SH-SY5Y (cell line): ENCODE measurements at regions not wholly inside any gene's neighbourhood (a gene's known extent, or its start where the extent isn't known, plus 50 kb on each side); places are given as distances from the start of the nearest gene placed in this dataset.

Source experiments
- GATA2 ChIP-seq: IDR thresholded peaks from 2 replicates; pipeline ENCODE4 v1.6.1; 2011; ENCODE audit warnings: mild to moderate bottlenecking, low read depth, low read length
- GATA3 ChIP-seq: IDR thresholded peaks from 2 replicates; pipeline ENCODE4 v1.6.1; 2011; ENCODE audit warnings: low read depth, mild to moderate bottlenecking, low read length, moderate library complexity

DNA sequence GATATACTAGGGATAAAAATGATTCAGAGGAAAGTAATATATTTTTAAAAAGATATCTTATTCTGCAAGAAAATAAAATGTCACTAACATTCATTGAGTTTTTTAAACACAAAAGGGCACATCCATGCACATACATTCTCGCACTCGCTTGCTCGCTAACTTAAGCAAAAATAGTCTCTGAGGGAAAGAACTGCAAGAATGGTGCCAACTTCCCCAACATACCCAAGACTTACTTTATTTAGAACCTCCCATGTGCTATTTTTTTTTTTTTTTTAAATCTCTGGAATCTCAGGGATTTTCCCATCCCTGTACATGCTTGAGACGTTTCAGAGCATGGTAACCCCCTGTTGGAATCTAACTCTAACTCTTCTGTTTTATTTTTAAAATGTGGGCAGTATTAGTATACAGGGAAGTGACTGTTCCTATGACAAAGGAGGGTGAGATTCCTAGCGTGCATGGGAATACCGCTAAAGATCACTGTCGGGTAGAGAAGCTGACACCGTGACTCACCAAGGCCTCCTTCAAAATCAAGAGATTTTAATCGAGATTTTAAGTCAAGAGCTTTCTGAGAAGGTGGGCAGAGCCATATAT is 187.9 kb upstream of the ZEB2 start:
- TF ChIP-seq GATA3 (no peak), GATA2 (no peak)
